Suprapubic skin (tissue), 4 donors: ENCODE measurements at regions not wholly inside any gene's neighbourhood (a gene's known extent, or its start where the extent isn't known, plus 50 kb on each side); places are given as distances from the start of the nearest gene placed in this dataset.

ENCODE experiments used
- EP300 ChIP-seq: sonication (generic); formaldehyde crosslinking; IDR thresholded peaks from one replicate; pipeline ENCODE4 v1.6.1; 2017; ENCODE audit warnings: antibody characterized with exemption
- POLR2A ChIP-seq, 2 donors: fragments of 450-650 bp; IDR thresholded peaks; one replicate each; pipeline ENCODE4 v1.6.1; 2017; ENCODE audit warnings: antibody characterized with exemption in 2 of 2, mild to moderate bottlenecking in 2 of 2, moderate library complexity in 2 of 2
- POLR2AphosphoS5 ChIP-seq, 3 donors: sonication (generic); formaldehyde crosslinking; IDR thresholded peaks; one replicate each; pipeline ENCODE4 v1.6.1; 2017; ENCODE audit warnings: antibody characterized with exemption in 3 of 3
- TF ChIP-seq, protein P1 (sequence below), 2 donors: fragments of 200-600 bp in 1 of 2; fragments of 450-650 bp in 1 of 2; sonication (generic) in 1 of 2; IDR thresholded peaks; one replicate each; pipeline ENCODE4 v1.5.1; 2016 to 2019; ENCODE audit warnings: antibody characterized with exemption in 2 of 2, mild to moderate bottlenecking in 1 of 2, moderate library complexity in 1 of 2

DNA sequence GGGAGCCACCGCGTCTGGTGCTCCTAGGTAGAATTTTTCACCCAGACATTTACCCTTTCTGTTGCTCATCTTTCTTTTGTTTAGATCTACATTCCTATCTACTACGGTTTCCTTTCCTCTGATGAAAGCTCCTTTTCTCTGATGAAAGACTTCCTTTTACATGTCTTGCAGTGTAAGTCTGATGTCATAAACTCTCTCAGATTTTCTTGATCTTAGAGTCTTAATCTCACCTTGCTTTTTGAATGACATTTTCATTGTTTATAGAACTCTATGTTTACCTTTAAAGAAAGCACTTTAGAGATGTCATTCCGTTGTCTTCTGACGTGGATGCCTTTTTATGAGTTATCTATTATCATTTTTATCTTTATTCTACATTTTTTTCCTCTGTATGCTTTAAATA is 171.8 kb upstream of the MTPN start:
- TF ChIP-seq POLR2AphosphoS5 (IDR thresholded peaks at IDR 0.05) (no peak), POLR2A (IDR thresholded peaks at IDR 0.05) (no peak), EP300 (no peak)
- TF ChIP-seq, protein P1, sequence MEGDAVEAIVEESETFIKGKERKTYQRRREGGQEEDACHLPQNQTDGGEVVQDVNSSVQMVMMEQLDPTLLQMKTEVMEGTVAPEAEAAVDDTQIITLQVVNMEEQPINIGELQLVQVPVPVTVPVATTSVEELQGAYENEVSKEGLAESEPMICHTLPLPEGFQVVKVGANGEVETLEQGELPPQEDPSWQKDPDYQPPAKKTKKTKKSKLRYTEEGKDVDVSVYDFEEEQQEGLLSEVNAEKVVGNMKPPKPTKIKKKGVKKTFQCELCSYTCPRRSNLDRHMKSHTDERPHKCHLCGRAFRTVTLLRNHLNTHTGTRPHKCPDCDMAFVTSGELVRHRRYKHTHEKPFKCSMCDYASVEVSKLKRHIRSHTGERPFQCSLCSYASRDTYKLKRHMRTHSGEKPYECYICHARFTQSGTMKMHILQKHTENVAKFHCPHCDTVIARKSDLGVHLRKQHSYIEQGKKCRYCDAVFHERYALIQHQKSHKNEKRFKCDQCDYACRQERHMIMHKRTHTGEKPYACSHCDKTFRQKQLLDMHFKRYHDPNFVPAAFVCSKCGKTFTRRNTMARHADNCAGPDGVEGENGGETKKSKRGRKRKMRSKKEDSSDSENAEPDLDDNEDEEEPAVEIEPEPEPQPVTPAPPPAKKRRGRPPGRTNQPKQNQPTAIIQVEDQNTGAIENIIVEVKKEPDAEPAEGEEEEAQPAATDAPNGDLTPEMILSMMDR (IDR thresholded peaks at IDR 0.05), result no peak
